ENCODE measurements at regions not wholly inside any gene's neighbourhood (a gene's known extent, or its start where the extent isn't known, plus 50 kb on each side); places are given as distances from the start of the nearest gene placed in this dataset.
"Not testable (repeated sequence)": the region's sequence is repeated elsewhere in the genome, so short reads cannot be mapped to it uniquely, and the experiment has no call there.

GRCh38 chrX:55142206-55142918 lies 53.5 kb downstream of the PAGE2 start:
- no peak for DNase-seq (ENCODE audit: low spot score)

- no peak for DNase-seq (ENCODE audit: low spot score)
Measured at GRCh38 chrX:55142919-55143310, 54.1 kb downstream of the PAGE2 start.

GRCh38 chrX:55143621-55144020 lies 54.8 kb downstream of the PAGE2 start:
- no peak for DNase-seq (ENCODE audit: low spot score)

DNA sequence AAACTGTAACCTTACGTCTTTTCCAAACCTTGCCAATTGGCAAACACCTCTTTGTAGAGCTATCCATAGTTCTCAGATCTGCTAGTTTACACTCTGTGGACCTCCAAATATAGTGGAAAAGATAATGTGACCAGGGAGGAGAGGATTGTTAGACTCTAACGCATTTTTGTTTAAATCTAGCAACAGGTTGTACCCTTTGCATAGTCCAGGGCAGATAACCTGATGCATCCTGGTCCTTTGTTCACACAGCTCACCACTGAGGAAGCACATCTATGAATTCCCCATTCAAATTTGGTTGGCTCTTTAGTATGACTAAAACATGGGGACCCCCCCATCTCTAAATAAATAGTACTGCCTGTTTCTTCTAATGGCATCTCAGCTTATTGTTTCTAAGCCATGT lies 55.9 kb downstream of the PAGE2 start:
- no peak for DNase-seq (ENCODE audit: low spot score)

DNA sequence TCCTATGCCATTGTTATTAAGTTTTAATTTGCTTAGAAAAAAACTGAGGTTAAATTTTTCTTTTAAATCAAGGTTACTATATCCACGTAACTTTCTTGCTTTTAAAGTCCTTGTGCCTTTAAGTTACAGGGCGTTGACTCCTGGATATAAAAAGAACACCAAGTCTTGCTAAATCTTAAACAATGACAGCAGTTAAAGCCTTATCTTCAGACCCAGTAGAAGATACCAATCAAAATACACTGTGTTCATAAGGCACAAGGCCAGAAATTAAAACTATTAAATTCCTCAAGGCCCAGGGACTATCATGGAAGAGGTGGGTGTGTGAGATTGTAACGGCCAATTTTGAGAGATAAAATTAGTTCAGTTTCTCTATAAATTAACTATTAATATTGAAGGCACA lies 60.4 kb downstream of the PAGE2 start:
- DNase-seq (ENCODE audit: low spot score): no peak

DNA sequence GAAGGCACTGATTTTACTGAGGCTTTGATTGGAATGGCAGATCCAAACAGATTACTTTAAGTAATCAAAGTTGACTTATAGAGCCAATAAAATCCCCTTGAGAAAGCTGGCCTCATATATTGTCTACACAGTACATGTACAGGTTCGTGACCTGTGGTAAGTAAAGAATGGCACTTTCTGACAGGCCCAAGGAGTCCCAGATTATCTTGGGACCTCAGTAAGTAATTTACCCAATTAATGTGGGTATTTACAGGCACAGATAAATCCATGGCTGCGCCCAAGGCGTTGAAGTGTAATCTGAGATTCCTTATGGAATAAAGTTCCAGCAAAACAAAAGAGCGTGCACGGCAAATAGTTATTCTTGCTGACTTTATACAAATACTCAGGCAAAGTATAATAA lies 62.4 kb downstream of the PAGE2 start:
- no peak for DNase-seq (ENCODE audit: low spot score)

DNA sequence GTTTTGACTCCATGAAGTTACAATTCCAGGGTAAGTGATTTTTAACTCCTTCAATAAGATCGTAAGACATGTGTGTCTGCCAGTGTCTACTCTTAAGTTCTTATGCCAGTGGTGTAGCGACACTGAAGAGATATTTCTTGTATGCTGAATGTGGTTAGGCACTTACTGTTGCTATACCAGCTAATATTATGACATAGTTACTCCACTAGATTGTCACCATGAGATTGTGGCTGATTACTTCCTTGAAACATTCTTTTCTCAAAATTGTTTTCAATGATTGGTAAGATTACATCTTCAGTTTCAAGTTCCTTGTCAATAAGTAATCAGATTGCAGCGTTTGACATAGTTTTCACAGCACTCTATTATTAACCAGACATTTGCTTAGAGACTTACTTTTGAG lies 60.6 kb upstream of the PAGE5 start:
- DNase-seq (ENCODE audit: low spot score): no peak

DNA sequence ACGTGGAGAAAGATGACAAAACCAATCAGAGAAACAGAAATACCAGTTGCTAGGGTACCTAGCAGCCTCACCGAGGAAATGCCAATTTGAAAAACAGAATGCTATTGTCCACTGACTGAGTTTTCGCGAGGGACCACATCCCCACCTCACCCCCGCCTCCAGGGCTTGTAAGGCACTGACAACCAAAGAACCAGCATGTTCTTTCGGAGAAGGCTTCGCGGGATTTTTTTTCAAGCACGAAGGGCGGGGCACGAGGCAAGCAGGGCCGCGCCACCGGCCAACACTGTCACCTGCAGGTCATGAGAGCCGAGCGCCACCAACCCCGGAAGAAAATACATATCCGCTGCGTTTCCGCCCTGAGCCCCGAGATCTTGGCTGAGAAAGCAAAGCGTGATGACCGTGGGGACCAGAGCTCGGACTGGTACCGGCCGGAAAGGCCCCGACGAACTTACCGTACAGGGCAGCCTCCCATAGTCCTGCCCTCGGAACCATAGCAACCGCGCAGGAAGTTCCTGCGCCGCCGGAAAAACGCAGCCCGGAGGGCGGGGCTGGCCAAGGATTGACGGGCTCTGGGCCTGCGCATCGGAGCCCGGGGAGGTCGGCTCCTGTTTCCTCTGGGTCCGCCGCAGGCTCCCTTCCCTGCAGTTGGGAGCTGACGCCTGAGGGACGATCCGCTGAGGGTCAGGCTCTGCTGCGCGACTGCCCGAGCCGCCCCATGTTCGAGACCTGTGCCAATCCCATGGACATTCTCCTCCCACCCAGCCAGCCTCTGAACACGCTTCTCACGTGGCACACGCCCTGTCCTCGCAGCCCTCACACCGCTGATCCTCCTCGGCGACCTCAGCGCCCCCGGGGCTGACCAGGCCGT lies 59.2 kb upstream of the PAGE5 start:
- DNase-seq (ENCODE audit: low spot score): peak; percentile 95

DNA sequence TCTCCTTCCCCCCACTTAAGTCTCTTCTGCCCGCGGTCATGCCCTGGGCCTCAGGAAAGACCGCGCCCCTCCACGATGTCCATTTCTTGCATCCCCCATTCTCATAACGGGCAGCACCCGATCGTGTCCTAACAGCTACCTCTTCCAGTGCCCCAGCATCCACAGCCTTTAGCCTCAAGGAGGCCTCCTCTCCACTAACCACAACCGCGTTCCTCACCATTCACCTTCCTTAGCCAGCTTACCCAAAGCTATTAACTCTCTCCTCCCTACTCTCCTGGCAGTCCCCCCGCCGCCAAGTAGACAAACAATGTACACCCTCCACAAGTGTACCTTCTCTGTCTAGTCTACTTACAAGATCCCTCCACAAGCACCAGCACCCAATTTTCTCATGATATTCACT lies 58.6 kb upstream of the PAGE5 start:
- peak; percentile 18 for DNase-seq (ENCODE audit: low spot score)

DNA sequence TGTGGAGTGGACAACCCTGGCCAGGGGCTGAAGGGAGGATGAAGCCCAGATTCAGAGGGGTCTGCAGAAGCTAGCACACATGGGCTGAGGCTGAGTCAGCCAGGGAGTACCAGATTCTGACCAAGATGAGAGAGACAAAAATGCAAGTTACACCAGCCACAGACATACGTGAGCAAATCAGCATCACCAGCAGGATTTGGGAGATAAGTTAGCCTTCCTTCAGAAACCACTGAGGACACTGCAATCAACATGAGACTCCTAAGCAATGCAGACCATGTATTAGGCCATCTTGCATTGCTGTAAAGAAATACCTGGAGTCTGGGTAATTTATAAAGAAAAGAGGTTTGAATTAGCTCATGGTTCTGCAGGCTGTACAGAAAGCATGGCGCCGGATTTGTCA lies 57.0 kb upstream of the PAGE5 start:
- no peak for DNase-seq (ENCODE audit: low spot score)

DNA sequence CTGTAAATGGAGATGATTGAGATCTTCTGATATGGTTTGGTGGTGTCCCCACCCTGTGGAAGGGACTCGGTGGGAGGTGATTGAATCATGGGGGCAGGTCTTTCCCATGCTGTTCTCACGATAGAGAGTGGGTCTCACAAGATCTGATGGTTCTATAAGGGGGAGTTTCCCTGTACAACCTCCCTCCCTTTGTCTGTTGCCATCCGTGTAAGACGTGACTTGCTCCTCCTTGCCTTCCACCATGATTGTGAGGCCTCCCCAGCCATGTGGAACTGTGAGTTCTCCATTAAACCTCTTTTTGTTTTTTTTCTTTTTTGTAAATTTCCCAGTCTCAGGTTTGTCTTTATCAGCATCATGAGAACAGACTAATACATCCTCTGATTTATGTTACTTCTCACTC lies 55.1 kb upstream of the PAGE5 start:
- not testable (repeated sequence) for DNase-seq (ENCODE audit: low spot score)

DNA sequence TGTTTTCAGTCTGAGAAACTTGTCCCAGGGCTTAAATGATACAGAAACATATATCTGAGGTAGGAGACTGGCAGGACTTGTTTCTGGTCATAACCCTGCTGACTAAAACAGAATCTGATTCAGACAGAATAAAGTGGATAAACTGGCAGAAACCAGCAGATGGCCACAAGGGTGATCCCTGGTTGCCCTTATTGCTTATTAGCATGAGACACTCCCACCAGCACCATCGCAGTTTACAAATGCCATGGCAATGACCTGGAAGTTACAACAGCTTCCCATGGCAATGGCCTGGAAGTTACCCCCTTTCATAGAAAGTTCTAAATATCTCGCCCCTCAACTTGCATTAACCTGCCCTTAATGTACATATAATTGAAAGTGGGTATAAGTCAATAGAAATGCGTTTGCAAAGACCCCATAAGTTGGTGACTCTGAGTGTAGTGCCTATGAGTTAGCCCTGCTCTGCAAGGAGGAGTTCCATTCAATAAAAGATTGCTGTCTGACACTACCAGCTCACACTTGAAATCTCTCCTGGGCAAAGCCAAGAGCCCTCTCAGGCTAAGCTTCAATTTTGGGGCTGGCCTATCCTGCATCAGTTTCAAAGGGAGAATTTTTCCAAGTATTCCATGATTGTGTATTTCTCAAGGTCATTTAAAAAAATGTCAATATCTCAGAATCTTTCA lies 52.9 kb upstream of the PAGE5 start:
- no peak for DNase-seq (ENCODE audit: low spot score)

DNA sequence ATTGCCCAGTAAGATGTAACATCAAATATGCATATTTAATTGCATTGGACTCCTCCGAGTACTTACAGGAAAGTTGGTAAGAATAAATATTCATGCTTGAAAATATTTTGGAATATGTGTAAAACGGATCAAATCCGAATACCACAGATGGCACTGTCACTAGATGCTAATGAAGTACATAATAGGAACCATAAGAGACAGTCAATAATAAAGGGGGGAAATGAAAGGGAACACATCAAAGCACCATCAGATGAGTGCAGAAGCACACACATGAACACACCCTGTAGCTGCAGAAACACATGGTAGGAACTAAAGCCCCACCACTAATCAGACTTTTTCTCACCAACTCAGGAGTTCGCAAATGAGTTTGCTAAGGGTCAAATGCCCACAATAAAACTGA lies 52.2 kb upstream of the PAGE5 start:
- DNase-seq (ENCODE audit: low spot score): no peak

DNA sequence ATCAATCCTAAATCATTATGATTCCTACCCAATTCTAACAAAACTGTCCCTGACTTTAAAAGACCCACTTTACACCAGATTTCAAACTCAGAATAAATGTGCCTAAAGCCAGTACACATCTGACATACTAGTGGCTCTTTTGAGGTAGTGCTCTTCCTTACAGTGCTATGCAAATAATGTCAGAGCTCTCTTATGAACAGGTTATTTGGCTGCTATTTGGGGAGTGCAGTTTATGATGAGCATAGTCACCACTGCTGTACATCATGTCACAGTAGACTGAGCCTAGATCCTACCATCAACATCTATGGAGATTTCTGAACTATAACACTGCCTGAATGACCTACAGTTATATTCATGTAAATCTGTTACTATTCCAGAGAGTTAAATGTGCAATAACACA lies 50.4 kb upstream of the PAGE5 start:
- DNase-seq (ENCODE audit: low spot score): no peak

All from umbilical cord (tissue), 1 donor.